Gastroesophageal sphincter (tissue), 3 donors: ENCODE measurements at regions not wholly inside any gene's neighbourhood (a gene's known extent, or its start where the extent isn't known, plus 50 kb on each side); places are given as distances from the start of the nearest gene placed in this dataset.

ENCODE experiments used
- EP300 ChIP-seq: sonication (generic); formaldehyde crosslinking; IDR thresholded peaks from one replicate; pipeline ENCODE4 v1.6.1; 2017; ENCODE audit warnings: antibody characterized with exemption, mild to moderate bottlenecking
- POLR2A ChIP-seq, 2 donors: fragments of 450-650 bp; IDR thresholded peaks; one replicate each; pipeline ENCODE4 v1.6.1; 2017; ENCODE audit warnings: antibody characterized with exemption in 2 of 2, mild to moderate bottlenecking in 2 of 2, moderate library complexity in 1 of 2
- POLR2AphosphoS5 ChIP-seq: sonication (generic); formaldehyde crosslinking; IDR thresholded peaks from one replicate; pipeline ENCODE4 v1.6.1; 2017; ENCODE audit warnings: antibody characterized with exemption
- TF ChIP-seq, protein P1 (sequence below), 4 experiments: fragments of 200-600 bp in 2 of 4; fragments of 450-650 bp in 2 of 4; sonication (generic) in 1 of 4; IDR thresholded peaks; one replicate each; pipeline ENCODE4 v1.5.1; 2017 to 2019; ENCODE audit warnings: antibody characterized with exemption in 4 of 4, mild to moderate bottlenecking in 2 of 4, moderate library complexity in 2 of 4

GRCh38 chr2:12212841-12213597 is 466.6 kb downstream of the LPIN1 start:
- TF ChIP-seq POLR2A (IDR thresholded peaks at IDR 0.05) (no peak), POLR2AphosphoS5 (no peak), EP300 (no peak)
- TF ChIP-seq, protein P1, sequence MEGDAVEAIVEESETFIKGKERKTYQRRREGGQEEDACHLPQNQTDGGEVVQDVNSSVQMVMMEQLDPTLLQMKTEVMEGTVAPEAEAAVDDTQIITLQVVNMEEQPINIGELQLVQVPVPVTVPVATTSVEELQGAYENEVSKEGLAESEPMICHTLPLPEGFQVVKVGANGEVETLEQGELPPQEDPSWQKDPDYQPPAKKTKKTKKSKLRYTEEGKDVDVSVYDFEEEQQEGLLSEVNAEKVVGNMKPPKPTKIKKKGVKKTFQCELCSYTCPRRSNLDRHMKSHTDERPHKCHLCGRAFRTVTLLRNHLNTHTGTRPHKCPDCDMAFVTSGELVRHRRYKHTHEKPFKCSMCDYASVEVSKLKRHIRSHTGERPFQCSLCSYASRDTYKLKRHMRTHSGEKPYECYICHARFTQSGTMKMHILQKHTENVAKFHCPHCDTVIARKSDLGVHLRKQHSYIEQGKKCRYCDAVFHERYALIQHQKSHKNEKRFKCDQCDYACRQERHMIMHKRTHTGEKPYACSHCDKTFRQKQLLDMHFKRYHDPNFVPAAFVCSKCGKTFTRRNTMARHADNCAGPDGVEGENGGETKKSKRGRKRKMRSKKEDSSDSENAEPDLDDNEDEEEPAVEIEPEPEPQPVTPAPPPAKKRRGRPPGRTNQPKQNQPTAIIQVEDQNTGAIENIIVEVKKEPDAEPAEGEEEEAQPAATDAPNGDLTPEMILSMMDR (IDR thresholded peaks at IDR 0.05), result no peak
